ENCODE measurements at regions not wholly inside any gene's neighbourhood (a gene's known extent, or its start where the extent isn't known, plus 50 kb on each side); places are given as distances from the start of the nearest gene placed in this dataset.

- H3K4me3 ChIP-seq (ENCODE audit: low read length) = no peak overlapping the region
- TF ChIP-seq, protein P1, sequence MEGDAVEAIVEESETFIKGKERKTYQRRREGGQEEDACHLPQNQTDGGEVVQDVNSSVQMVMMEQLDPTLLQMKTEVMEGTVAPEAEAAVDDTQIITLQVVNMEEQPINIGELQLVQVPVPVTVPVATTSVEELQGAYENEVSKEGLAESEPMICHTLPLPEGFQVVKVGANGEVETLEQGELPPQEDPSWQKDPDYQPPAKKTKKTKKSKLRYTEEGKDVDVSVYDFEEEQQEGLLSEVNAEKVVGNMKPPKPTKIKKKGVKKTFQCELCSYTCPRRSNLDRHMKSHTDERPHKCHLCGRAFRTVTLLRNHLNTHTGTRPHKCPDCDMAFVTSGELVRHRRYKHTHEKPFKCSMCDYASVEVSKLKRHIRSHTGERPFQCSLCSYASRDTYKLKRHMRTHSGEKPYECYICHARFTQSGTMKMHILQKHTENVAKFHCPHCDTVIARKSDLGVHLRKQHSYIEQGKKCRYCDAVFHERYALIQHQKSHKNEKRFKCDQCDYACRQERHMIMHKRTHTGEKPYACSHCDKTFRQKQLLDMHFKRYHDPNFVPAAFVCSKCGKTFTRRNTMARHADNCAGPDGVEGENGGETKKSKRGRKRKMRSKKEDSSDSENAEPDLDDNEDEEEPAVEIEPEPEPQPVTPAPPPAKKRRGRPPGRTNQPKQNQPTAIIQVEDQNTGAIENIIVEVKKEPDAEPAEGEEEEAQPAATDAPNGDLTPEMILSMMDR (IDR thresholded peaks at IDR 0.05; ENCODE audit: insufficient read depth, low read depth, low read length, missing control alignments) = no peak
- DNase-seq (ENCODE audit: low read depth) = peak; percentile 64
Measured at GRCh38 chr5:84725946-84726570, 341.4 kb upstream of the EDIL3 start.

- TF ChIP-seq, protein P1 (IDR thresholded peaks at IDR 0.05; ENCODE audit: insufficient read depth, low read depth, low read length, missing control alignments) = no peak
- H3K4me3 ChIP-seq (ENCODE audit: low read length) = no peak overlapping the region
- peak; percentile 89 for DNase-seq (ENCODE audit: low read depth)
Measured at GRCh38 chr5:84724683-84725082, 340.0 kb upstream of the EDIL3 start.

GRCh38 chr5:84724181-84724580, 339.5 kb upstream of the EDIL3 start:
- TF ChIP-seq, protein P1 (IDR thresholded peaks at IDR 0.05; ENCODE audit: insufficient read depth, low read depth, low read length, missing control alignments) = no peak
- no peak for DNase-seq (ENCODE audit: low read depth)

GRCh38 chr5:84718377-84718776, 333.7 kb upstream of the EDIL3 start:
- H3K4me3 ChIP-seq (ENCODE audit: low read length) = no peak overlapping the region
- no peak for DNase-seq (ENCODE audit: low read depth)
- TF ChIP-seq, protein P1 (IDR thresholded peaks at IDR 0.05; ENCODE audit: insufficient read depth, low read depth, low read length, missing control alignments) = no peak

More at GRCh38 chr5:84724181-84724580, 339.5 kb upstream of the EDIL3 start:
- no peak overlapping the region for H3K4me3 ChIP-seq (ENCODE audit: low read length)

DNA sequence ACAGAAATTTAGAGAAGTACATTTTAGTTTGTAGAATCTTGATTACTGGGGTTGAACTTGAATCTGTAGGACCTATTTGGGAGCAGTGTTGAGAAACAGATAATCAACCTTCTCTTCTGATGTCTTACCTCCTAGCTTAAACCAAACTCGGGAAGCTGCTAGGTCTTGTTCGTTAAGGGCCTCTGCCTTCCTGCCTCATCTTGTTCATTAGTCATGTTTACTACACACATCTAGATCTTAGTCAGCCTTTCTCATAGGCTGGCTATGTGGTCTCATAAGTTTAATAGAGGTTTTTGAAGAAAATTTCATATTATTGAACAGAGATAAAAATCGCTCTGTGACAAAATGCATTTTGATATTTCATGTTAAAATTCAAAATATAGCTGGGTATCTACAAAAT, 331.0 kb upstream of the EDIL3 start:
- TF ChIP-seq, protein P1 (IDR thresholded peaks at IDR 0.05; ENCODE audit: insufficient read depth, low read depth, low read length, missing control alignments) = no peak
- DNase-seq (ENCODE audit: low read depth) = peak; percentile 93
- H3K4me3 ChIP-seq (ENCODE audit: low read length) = no peak overlapping the region

GRCh38 chr5:84715091-84715490, 330.4 kb upstream of the EDIL3 start:
- TF ChIP-seq, protein P1 (IDR thresholded peaks at IDR 0.05; ENCODE audit: insufficient read depth, low read depth, low read length, missing control alignments) = no peak
- peak; percentile 60 for DNase-seq (ENCODE audit: low read depth)
- H3K4me3 ChIP-seq (ENCODE audit: low read length) = no peak overlapping the region

GRCh38 chr5:84709075-84709474, 324.4 kb upstream of the EDIL3 start:
- DNase-seq (ENCODE audit: low read depth) = no peak
- TF ChIP-seq, protein P1 (IDR thresholded peaks at IDR 0.05; ENCODE audit: insufficient read depth, low read depth, low read length, missing control alignments) = no peak

More at GRCh38 chr5:84709075-84709474, 324.4 kb upstream of the EDIL3 start:
- no peak overlapping the region for H3K4me3 ChIP-seq (ENCODE audit: low read length)
